ENCODE measurements at regions not wholly inside any gene's neighbourhood (a gene's known extent, or its start where the extent isn't known, plus 50 kb on each side); places are given as distances from the start of the nearest gene placed in this dataset.

GRCh38 chr16:7990626-7991260, 599.6 kb downstream of the TMEM114 start:
- H3K27me3 ChIP-seq (replicated peaks) = no peaks in the 10 kb centered on the region
- H3K36me3 ChIP-seq (replicated peaks) = no peaks in the 10 kb centered on the region
- in situ Hi-C loops (cut with HindIII; ENCODE audit: low pct_ligation_motif_present, low sequenced_read_pairs) = no loop called here
- no peak overlapping the region for H3K4me3 ChIP-seq (ENCODE audit: low read depth, low read length)
- no peak for DNase-seq
- H3K27ac ChIP-seq = no peak overlapping the region
- TF ChIP-seq CTCF (IDR thresholded peaks at IDR 0.05; ENCODE audit: low read depth, low read length, missing control alignments) = no peak

GRCh38 chr16:7983676-7984075, 606.6 kb downstream of the TMEM114 start:
- Histone ChIP-seq H3K36me3 (replicated peaks) (no peaks in the 10 kb centered on the region), H3K4me3 (ENCODE audit: low read depth, low read length) (no peak overlapping the region), H3K27me3 (replicated peaks) (no peaks in the 10 kb centered on the region), H3K27ac (no peak overlapping the region)
- in situ Hi-C loops (cut with HindIII; ENCODE audit: low pct_ligation_motif_present, low sequenced_read_pairs) = no loop called here
- no peak for TF ChIP-seq CTCF (IDR thresholded peaks at IDR 0.05; ENCODE audit: low read depth, low read length, missing control alignments)
- no peak for DNase-seq

- in situ Hi-C loops (cut with HindIII; ENCODE audit: low pct_ligation_motif_present, low sequenced_read_pairs) = no loop called here
- no peak for TF ChIP-seq CTCF (IDR thresholded peaks at IDR 0.05; ENCODE audit: low read depth, low read length, missing control alignments)
Measured at GRCh38 chr16:7980133-7980483, 610.2 kb downstream of the TMEM114 start.

GRCh38 chr16:7979448-7980132, 610.7 kb downstream of the TMEM114 start:
- in situ Hi-C loops (cut with HindIII; ENCODE audit: low pct_ligation_motif_present, low sequenced_read_pairs) = no loop called here
- no peaks in the 10 kb centered on the region for H3K36me3 ChIP-seq (replicated peaks)
- no peak for TF ChIP-seq CTCF (IDR thresholded peaks at IDR 0.05; ENCODE audit: low read depth, low read length, missing control alignments)
- DNase-seq = no peak
- H3K27ac ChIP-seq = no peak overlapping the region
- no peaks in the 10 kb centered on the region for H3K27me3 ChIP-seq (replicated peaks)
- H3K4me3 ChIP-seq (ENCODE audit: low read depth, low read length) = no peak overlapping the region

More at GRCh38 chr16:7980133-7980483, 610.2 kb downstream of the TMEM114 start:
- Histone ChIP-seq H3K27ac (no peak overlapping the region), H3K4me3 (ENCODE audit: low read depth, low read length) (no peak overlapping the region), H3K36me3 (replicated peaks) (no peaks in the 10 kb centered on the region), H3K27me3 (replicated peaks) (no peaks in the 10 kb centered on the region)
- no peak for DNase-seq

GRCh38 chr16:7976563-7976962, 613.7 kb downstream of the TMEM114 start:
- in situ Hi-C loops (cut with HindIII; ENCODE audit: low pct_ligation_motif_present, low sequenced_read_pairs) = no loop called here
- H3K27ac ChIP-seq = no peak overlapping the region
- no peak for TF ChIP-seq CTCF (IDR thresholded peaks at IDR 0.05; ENCODE audit: low read depth, low read length, missing control alignments)
- no peaks in the 10 kb centered on the region for H3K27me3 ChIP-seq (replicated peaks)
- H3K4me3 ChIP-seq (ENCODE audit: low read depth, low read length) = no peak overlapping the region
- no peak for DNase-seq
- H3K36me3 ChIP-seq (replicated peaks) = no peaks in the 10 kb centered on the region

Measured in brain microvascular endothelial cell (primary cell).